Nephron progenitor cell (in vitro differentiated cells): ENCODE measurements at regions not wholly inside any gene's neighbourhood (a gene's known extent, or its start where the extent isn't known, plus 50 kb on each side); places are given as distances from the start of the nearest gene placed in this dataset.

Experiments
- DNase-seq: peaks from one replicate; pipeline ENCODE4 v3.0.0; 2021
- H3K27ac Mint-ChIP-seq: 2 replicates; pipeline ENCODE4 v1.8.0; 2021; ENCODE audit warnings: mild to moderate bottlenecking, moderate library complexity, mixed read lengths
- H3K27me3 Mint-ChIP-seq: 2 replicates; pipeline ENCODE4 v1.8.0; 2021; ENCODE audit warnings: mild to moderate bottlenecking, low read depth, mixed read lengths; ENCODE audit not compliant: poor library complexity
- H3K36me3 Mint-ChIP-seq: 2 replicates; pipeline ENCODE4 v1.8.0; 2021; ENCODE audit warnings: low read depth, mixed read lengths
- H3K4me1 Mint-ChIP-seq: 2 replicates; pipeline ENCODE4 v1.8.0; 2021; ENCODE audit warnings: mixed read lengths
- H3K4me3 Mint-ChIP-seq: 2 replicates; pipeline ENCODE4 v1.8.0; 2021; ENCODE audit warnings: mild to moderate bottlenecking, moderate library complexity, mixed read lengths
- H3K9me3 Mint-ChIP-seq: 2 replicates; pipeline ENCODE4 v1.8.0; 2021; ENCODE audit warnings: mild to moderate bottlenecking, moderate library complexity, mixed read lengths
- TF ChIP-seq, protein P1 (sequence below): fragments of 200-600 bp; sonication (generic); IDR thresholded peaks from 2 replicates; pipeline ENCODE4 v1.5.0; 2021; ENCODE audit warnings: antibody characterized with exemption

DNA sequence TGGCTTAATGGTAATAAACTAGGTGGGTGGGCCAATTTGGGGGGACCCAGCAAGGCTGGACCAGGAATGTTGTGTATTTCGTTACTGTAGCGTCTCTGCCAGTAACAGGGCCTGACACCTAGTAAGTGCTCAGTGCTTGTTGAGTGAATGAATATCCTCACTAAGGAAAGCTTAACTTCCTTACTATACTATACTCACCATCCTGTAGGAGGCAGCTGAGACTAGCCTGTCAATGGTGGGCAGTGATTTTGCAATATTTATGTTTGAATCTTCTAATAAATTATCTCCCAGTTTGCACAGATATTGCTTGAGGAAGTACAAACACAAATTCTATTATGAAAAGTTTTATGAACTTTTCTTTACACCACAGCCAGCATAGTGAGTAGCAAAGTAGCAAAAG, 370.7 kb upstream of the SYT4 start:
- Mint-ChIP-seq H3K27ac (no peak overlapping the region), H3K36me3 (no peaks in the 10 kb centered on the region), H3K4me1 (no peaks in the 10 kb centered on the region), H3K27me3 (peaks cover 7% of the 10 kb centered on the region), H3K4me3 (no peak overlapping the region), H3K9me3 (peaks cover 8% of the 10 kb centered on the region)
- no peak for DNase-seq
- TF ChIP-seq, protein P1, sequence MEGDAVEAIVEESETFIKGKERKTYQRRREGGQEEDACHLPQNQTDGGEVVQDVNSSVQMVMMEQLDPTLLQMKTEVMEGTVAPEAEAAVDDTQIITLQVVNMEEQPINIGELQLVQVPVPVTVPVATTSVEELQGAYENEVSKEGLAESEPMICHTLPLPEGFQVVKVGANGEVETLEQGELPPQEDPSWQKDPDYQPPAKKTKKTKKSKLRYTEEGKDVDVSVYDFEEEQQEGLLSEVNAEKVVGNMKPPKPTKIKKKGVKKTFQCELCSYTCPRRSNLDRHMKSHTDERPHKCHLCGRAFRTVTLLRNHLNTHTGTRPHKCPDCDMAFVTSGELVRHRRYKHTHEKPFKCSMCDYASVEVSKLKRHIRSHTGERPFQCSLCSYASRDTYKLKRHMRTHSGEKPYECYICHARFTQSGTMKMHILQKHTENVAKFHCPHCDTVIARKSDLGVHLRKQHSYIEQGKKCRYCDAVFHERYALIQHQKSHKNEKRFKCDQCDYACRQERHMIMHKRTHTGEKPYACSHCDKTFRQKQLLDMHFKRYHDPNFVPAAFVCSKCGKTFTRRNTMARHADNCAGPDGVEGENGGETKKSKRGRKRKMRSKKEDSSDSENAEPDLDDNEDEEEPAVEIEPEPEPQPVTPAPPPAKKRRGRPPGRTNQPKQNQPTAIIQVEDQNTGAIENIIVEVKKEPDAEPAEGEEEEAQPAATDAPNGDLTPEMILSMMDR, result no peak

DNA sequence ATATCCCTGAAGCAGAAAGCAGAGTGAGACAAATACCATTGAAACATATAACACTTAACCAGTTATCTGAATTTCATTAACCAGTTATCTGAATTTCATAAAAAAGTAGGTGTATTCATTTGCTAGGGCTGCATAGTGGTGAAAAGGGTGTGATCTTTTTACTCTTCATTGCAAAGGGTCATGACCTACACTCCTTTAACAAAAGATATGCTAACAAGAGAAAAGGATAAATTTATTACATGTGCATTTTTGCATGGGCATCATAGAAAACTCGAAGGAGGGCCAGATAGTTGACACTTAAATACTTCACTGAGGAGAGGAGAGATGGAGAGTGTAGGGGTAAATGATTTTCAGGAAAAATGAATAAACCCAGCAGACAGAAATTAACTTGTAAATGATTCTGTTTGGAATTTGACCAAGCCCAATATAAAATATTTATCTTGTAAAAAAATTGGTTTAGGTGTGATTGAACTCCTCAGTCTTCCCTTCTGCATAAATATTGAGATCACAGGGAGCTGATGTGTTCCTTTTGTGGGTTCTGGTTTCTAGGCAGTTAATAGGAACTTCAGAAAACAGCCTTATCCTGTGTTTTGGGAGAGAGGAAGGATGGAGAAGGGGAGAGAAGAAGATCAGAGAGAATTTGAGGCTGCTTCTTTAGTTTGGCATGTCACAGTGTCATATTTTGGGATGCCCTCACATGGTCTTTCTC, 372.5 kb upstream of the SYT4 start:
- Mint-ChIP-seq H3K36me3 (no peaks in the 10 kb centered on the region), H3K9me3 (peaks cover 14% of the 10 kb centered on the region), H3K27me3 (no peaks in the 10 kb centered on the region), H3K4me3 (no peak overlapping the region), H3K27ac (no peak overlapping the region), H3K4me1 (no peaks in the 10 kb centered on the region)
- no peak for DNase-seq
- TF ChIP-seq, protein P1, result no peak

DNA sequence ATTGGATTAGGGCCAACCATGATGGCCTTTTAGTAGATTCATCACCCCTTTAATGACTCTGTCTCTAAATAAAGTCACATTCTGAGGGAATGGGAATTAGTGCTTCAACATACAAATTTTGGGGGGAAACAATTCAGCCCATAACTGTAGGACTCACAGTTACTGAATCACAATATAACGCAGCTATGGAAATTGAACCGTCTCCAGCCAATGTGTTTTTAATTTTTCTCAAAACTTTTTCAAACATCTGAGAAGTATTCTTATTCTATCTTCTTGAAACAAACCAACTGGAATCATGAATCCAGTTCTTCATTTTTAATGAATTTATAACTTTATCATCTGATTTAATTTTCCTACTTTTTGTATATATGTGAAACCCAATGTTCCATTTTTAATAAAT, 373.1 kb upstream of the SYT4 start:
- no peaks in the 10 kb centered on the region for H3K27me3 Mint-ChIP-seq
- H3K4me3 Mint-ChIP-seq, result no peak overlapping the region
- no peaks in the 10 kb centered on the region for H3K36me3 Mint-ChIP-seq
- TF ChIP-seq, protein P1, result no peak
- no peak overlapping the region for H3K27ac Mint-ChIP-seq
- peaks cover 9% of the 10 kb centered on the region for H3K9me3 Mint-ChIP-seq
- DNase-seq, result no peak
- H3K4me1 Mint-ChIP-seq, result no peaks in the 10 kb centered on the region

DNA sequence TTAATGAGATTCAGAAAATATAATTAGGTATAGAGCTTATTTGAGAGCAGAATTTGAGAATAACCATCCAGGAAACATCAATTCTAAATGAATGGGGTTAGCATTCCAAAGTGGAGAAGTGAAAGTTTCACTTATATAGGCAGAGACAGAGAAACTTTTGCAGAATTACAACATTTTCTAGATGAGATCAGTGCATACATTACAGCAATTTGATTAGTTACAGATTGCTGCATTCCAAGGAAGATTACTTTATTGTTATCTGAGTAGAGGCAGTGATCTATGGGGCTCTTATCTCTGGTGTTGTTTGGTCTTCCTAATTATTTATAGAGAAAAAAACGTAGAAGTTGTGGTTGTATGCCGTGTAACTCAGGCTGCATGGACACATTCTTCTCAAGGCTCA, 373.8 kb upstream of the SYT4 start:
- Mint-ChIP-seq H3K4me3 (no peak overlapping the region), H3K36me3 (no peaks in the 10 kb centered on the region), H3K27ac (no peak overlapping the region), H3K4me1 (no peaks in the 10 kb centered on the region), H3K9me3 (peaks cover 9% of the 10 kb centered on the region), H3K27me3 (no peaks in the 10 kb centered on the region)
- TF ChIP-seq, protein P1, result no peak
- no peak for DNase-seq

DNA sequence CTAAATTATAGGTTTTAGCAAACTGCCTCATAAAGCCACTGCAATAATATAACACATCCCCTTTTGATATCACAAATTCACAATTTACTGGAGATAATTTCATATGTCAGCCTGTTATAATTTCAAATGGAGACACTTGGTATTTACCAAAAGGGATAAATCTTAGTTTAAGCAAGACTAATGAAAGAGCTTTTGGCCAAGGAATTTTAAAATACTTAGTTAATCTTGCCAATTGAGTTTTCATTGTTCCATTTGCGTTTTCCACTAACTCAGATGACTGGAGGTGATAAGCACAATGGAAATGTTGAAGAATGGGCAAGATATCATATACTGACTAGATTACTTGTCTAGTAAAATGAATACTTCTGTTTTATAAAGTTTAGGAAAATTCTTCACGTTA, 379.3 kb upstream of the SYT4 start:
- no peaks in the 10 kb centered on the region for H3K4me1 Mint-ChIP-seq
- no peak overlapping the region for H3K27ac Mint-ChIP-seq
- no peak overlapping the region for H3K4me3 Mint-ChIP-seq
- no peaks in the 10 kb centered on the region for H3K36me3 Mint-ChIP-seq
- TF ChIP-seq, protein P1, result no peak
- H3K27me3 Mint-ChIP-seq, result no peaks in the 10 kb centered on the region
- H3K9me3 Mint-ChIP-seq, result peaks cover 9% of the 10 kb centered on the region
- DNase-seq, result no peak

DNA sequence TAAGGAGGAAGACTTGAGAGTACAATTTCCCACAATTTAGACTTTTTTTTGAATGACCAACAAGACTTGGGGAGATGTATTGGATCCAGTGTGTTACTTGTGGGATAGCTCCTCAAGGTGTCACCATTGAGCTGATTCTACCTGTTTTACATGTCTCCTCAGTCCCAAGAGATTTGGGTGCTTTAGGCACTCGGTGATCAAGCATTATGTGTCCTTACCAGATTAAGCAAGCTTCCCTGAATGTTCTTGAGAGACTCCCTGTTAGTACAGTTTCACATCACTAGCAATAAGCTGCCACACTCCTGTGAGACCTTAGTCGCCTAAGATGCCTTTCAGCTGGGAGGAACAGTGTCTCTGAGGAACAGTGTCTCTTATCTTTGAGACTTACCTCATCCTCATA, 384.3 kb upstream of the SYT4 start:
- DNase-seq, result peak; percentile 3
- Mint-ChIP-seq H3K36me3 (no peaks in the 10 kb centered on the region), H3K4me1 (peaks cover 7% of the 10 kb centered on the region), H3K4me3 (no peak overlapping the region), H3K27ac (no peak overlapping the region), H3K27me3 (no peaks in the 10 kb centered on the region), H3K9me3 (no peaks in the 10 kb centered on the region)
- TF ChIP-seq, protein P1, result peak; percentile 22
